ENCODE measurements at regions not wholly inside any gene's neighbourhood (a gene's known extent, or its start where the extent isn't known, plus 50 kb on each side); places are given as distances from the start of the nearest gene placed in this dataset.

DNA sequence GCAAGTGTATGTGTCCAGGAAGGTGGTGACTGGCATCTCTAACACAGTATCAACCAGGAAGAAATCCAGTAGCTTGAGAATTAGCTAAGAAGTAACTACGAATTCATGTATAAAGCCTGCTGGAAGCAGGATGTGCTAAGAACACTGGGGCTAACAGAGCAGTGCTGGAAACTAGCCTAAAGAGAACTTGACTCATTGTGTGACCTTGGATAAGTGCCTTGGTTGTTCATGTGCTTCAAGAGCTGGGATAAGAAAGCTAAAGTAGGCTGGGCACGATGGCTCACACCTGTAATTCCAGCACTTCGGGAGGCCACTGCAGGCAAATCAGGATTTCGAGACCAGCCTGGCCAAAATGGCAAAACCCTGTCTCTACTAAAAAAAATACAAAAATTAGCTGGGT is 186.9 kb downstream of the RRAGC start:
- TF ChIP-seq, protein P1, sequence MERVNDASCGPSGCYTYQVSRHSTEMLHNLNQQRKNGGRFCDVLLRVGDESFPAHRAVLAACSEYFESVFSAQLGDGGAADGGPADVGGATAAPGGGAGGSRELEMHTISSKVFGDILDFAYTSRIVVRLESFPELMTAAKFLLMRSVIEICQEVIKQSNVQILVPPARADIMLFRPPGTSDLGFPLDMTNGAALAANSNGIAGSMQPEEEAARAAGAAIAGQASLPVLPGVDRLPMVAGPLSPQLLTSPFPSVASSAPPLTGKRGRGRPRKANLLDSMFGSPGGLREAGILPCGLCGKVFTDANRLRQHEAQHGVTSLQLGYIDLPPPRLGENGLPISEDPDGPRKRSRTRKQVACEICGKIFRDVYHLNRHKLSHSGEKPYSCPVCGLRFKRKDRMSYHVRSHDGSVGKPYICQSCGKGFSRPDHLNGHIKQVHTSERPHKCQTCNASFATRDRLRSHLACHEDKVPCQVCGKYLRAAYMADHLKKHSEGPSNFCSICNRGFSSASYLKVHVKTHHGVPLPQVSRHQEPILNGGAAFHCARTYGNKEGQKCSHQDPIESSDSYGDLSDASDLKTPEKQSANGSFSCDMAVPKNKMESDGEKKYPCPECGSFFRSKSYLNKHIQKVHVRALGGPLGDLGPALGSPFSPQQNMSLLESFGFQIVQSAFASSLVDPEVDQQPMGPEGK (CRISPR knock-in tag; IDR thresholded peaks at IDR 0.05; ENCODE audit: borderline replicate concordance), result no peak
- TF ChIP-seq TOX (CRISPR knock-in tag; IDR thresholded peaks at IDR 0.05; ENCODE audit: borderline replicate concordance) (no peak), CSRNP3 (CRISPR knock-in tag; IDR thresholded peaks at IDR 0.05) (no peak), ZFP3 (CRISPR knock-in tag; IDR thresholded peaks at IDR 0.05) (no peak), ESRRG (CRISPR knock-in tag; IDR thresholded peaks at IDR 0.05) (no peak), BACH2 (CRISPR knock-in tag; IDR thresholded peaks at IDR 0.05; ENCODE audit: borderline replicate concordance) (no peak), ZNF8 (CRISPR knock-in tag; IDR thresholded peaks at IDR 0.05) (no peak), ZNF70 (CRISPR knock-in tag; IDR thresholded peaks at IDR 0.05) (no peak), TCF4 (CRISPR knock-in tag; IDR thresholded peaks at IDR 0.05; ENCODE audit: borderline replicate concordance) (no peak), ISL1 (CRISPR knock-in tag; IDR thresholded peaks at IDR 0.05) (no peak), CREB5 (CRISPR knock-in tag; IDR thresholded peaks at IDR 0.05; ENCODE audit: low read depth) (no peak), ZFP30 (CRISPR knock-in tag; IDR thresholded peaks at IDR 0.05) (no peak), CSDC2 (CRISPR knock-in tag; IDR thresholded peaks at IDR 0.05) (no peak)
- TF ChIP-seq, protein P2, sequence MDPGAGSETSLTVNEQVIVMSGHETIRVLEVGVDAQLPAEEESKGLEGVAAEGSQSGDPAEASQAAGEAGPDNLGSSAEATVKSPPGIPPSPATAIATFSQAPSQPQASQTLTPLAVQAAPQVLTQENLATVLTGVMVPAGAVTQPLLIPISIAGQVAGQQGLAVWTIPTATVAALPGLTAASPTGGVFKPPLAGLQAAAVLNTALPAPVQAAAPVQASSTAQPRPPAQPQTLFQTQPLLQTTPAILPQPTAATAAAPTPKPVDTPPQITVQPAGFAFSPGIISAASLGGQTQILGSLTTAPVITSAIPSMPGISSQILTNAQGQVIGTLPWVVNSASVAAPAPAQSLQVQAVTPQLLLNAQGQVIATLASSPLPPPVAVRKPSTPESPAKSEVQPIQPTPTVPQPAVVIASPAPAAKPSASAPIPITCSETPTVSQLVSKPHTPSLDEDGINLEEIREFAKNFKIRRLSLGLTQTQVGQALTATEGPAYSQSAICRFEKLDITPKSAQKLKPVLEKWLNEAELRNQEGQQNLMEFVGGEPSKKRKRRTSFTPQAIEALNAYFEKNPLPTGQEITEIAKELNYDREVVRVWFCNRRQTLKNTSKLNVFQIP (CRISPR knock-in tag; IDR thresholded peaks at IDR 0.05; ENCODE audit: borderline replicate concordance, low read depth), result no peak

Measured in SK-N-SH treated with all-trans-retinoic acid at 6 μM for 48 hours (cell line).